Peyer's patch (tissue), 4 donors: ENCODE measurements at regions not wholly inside any gene's neighbourhood (a gene's known extent, or its start where the extent isn't known, plus 50 kb on each side); places are given as distances from the start of the nearest gene placed in this dataset.

Source experiments
- DNase-seq, 3 donors: peaks; one replicate each; pipeline ENCODE4 v3.0.0-alpha.2; 2017 to 2019
- H3K27ac ChIP-seq, 4 donors: fragments of 200-600 bp; sonication (generic); one replicate each; pipeline ENCODE4 v1.5.1; 2016 to 2019
- H3K27me3 ChIP-seq, 2 donors: fragments of 200-600 bp; sonication (generic); one replicate each; pipeline ENCODE4 v1.5.1; 2019
- H3K36me3 ChIP-seq, 3 donors: fragments of 200-600 bp; sonication (generic); one replicate each; pipeline ENCODE4 v1.5.1; 2016 to 2019
- H3K4me1 ChIP-seq, 4 donors: fragments of 200-600 bp; sonication (generic); one replicate each; pipeline ENCODE4 v1.5.1; 2016 to 2019
- H3K4me3 ChIP-seq, 4 donors: fragments of 200-600 bp; sonication (generic); 1 replicate in 3 of 4; 2 replicates in 1 of 4; pipeline ENCODE4 v1.5.1; 2016 to 2019; ENCODE audit warnings: mild to moderate bottlenecking in 1 of 4
- H3K9me3 ChIP-seq, 4 donors: fragments of 200-600 bp; sonication (generic); one replicate each; pipeline ENCODE4 v1.5.1; 2016 to 2019; ENCODE audit warnings: mild to moderate bottlenecking in 1 of 4
- POLR2A ChIP-seq, 2 donors: fragments of 450-650 bp; IDR thresholded peaks; one replicate each; pipeline ENCODE4 v1.5.1; 2017; ENCODE audit warnings: antibody characterized with exemption in 2 of 2, mild to moderate bottlenecking in 2 of 2, moderate library complexity in 2 of 2
- TF ChIP-seq, protein P1 (sequence below), 6 experiments: fragments of 450-650 bp in 4 of 6; fragments of 200-600 bp in 2 of 6; sonication (generic) in 1 of 6; IDR thresholded peaks; one replicate each; pipeline ENCODE4 v1.5.1; 2017 to 2019; ENCODE audit warnings: antibody characterized with exemption in 6 of 6, mild to moderate bottlenecking in 3 of 6, moderate library complexity in 1 of 6

GRCh38 chr7:86947929-86948328, 111.5 kb downstream of the ELAPOR2 start:
- Histone ChIP-seq H3K4me3 (no peak overlapping the region), H3K27ac (no peak overlapping the region), H3K27me3 (no peaks in the 10 kb centered on the region), H3K4me1 (no peaks in the 10 kb centered on the region), H3K36me3 (no peaks in the 10 kb centered on the region), H3K9me3 (no peaks in the 10 kb centered on the region)
- no peak for DNase-seq
- TF ChIP-seq, protein P1, sequence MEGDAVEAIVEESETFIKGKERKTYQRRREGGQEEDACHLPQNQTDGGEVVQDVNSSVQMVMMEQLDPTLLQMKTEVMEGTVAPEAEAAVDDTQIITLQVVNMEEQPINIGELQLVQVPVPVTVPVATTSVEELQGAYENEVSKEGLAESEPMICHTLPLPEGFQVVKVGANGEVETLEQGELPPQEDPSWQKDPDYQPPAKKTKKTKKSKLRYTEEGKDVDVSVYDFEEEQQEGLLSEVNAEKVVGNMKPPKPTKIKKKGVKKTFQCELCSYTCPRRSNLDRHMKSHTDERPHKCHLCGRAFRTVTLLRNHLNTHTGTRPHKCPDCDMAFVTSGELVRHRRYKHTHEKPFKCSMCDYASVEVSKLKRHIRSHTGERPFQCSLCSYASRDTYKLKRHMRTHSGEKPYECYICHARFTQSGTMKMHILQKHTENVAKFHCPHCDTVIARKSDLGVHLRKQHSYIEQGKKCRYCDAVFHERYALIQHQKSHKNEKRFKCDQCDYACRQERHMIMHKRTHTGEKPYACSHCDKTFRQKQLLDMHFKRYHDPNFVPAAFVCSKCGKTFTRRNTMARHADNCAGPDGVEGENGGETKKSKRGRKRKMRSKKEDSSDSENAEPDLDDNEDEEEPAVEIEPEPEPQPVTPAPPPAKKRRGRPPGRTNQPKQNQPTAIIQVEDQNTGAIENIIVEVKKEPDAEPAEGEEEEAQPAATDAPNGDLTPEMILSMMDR (IDR thresholded peaks at IDR 0.05), result no peak
- no peak for TF ChIP-seq POLR2A (IDR thresholded peaks at IDR 0.05)

GRCh38 chr7:86943447-86943846, 116.0 kb downstream of the ELAPOR2 start:
- Histone ChIP-seq H3K27me3 (no peaks in the 10 kb centered on the region), H3K27ac (no peak overlapping the region), H3K36me3 (no peaks in the 10 kb centered on the region), H3K9me3 (no peaks in the 10 kb centered on the region), H3K4me3 (no peak overlapping the region), H3K4me1 (no peaks in the 10 kb centered on the region)
- no peak for TF ChIP-seq POLR2A (IDR thresholded peaks at IDR 0.05)
- TF ChIP-seq, protein P1 (IDR thresholded peaks at IDR 0.05), result no peak
- DNase-seq, result no peak

GRCh38 chr7:86942995-86943394, 116.5 kb downstream of the ELAPOR2 start:
- Histone ChIP-seq H3K27me3 (no peaks in the 10 kb centered on the region), H3K4me3 (no peak overlapping the region), H3K27ac (no peak overlapping the region), H3K9me3 (no peaks in the 10 kb centered on the region), H3K36me3 (no peaks in the 10 kb centered on the region), H3K4me1 (no peaks in the 10 kb centered on the region)
- DNase-seq, result no peak
- no peak for TF ChIP-seq POLR2A (IDR thresholded peaks at IDR 0.05)
- TF ChIP-seq, protein P1 (IDR thresholded peaks at IDR 0.05), result no peak

- H3K9me3 ChIP-seq, result no peaks in the 10 kb centered on the region
- H3K27me3 ChIP-seq, result no peaks in the 10 kb centered on the region
- H3K27ac ChIP-seq, result no peak overlapping the region
- no peak for TF ChIP-seq POLR2A (IDR thresholded peaks at IDR 0.05)
- TF ChIP-seq, protein P1 (IDR thresholded peaks at IDR 0.05), result no peak
- H3K36me3 ChIP-seq, result no peaks in the 10 kb centered on the region
- H3K4me1 ChIP-seq, result no peaks in the 10 kb centered on the region
- no peak for DNase-seq
- no peak overlapping the region for H3K4me3 ChIP-seq
Observed at GRCh38 chr7:86942081-86942480, 117.4 kb downstream of the ELAPOR2 start.

DNA sequence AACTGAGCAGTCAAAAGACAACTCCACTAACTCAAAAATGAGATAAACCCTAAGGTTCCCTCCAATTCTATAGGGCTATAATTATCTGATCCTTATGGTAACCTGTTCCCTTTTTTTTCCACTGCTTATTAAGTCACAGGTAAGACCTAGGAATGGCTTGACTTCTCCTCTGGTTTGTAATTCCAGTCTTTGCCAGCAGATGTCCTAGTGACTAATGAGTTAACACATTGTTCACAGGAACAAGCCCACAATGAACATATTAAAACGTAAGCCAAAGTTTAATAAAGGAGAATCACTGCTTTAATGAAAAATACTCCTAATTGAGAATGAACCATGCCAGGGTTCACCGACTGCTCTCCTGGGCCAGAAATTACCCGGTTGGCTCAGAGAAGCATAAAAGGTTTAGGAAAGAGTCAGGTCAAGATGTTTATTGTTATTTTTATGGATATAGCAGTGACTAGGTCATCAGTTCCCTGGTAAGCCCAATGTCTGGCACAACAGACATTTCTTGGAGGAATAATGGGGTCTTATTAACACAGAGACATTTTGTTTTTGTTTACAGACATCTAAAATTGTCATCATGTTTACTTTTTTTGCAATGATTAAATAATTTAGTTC, 120.1 kb downstream of the ELAPOR2 start:
- peak in 2 of 3 donors; percentile 33 to 72 for DNase-seq
- no peak overlapping the region for H3K27ac ChIP-seq
- no peak for TF ChIP-seq POLR2A (IDR thresholded peaks at IDR 0.05)
- TF ChIP-seq, protein P1 (IDR thresholded peaks at IDR 0.05), result peak; percentile 40 to 93 (median 84)
- H3K36me3 ChIP-seq, result no peaks in the 10 kb centered on the region
- H3K4me3 ChIP-seq, result no peak overlapping the region
- H3K4me1 ChIP-seq, result no peaks in the 10 kb centered on the region
- H3K27me3 ChIP-seq, result no peaks in the 10 kb centered on the region
- H3K9me3 ChIP-seq, result no peaks in the 10 kb centered on the region
